ENCODE measurements at regions not wholly inside any gene's neighbourhood (a gene's known extent, or its start where the extent isn't known, plus 50 kb on each side); places are given as distances from the start of the nearest gene placed in this dataset.

GRCh38 chr4:119939071-119939995, 127.3 kb downstream of the MAD2L1 start:
- no peak overlapping the region for H2AFZ ChIP-seq (ENCODE audit: low read depth, low read length)
- no peaks in the 10 kb centered on the region for H3K79me2 ChIP-seq (replicated peaks; ENCODE audit: insufficient read depth, low read length)
- no peak overlapping the region for H3K4me2 ChIP-seq (ENCODE audit: low read length)
- no peaks in the 10 kb centered on the region for H4K20me1 ChIP-seq (ENCODE audit: insufficient read depth)
- no peaks in the 10 kb centered on the region for H3K27me3 ChIP-seq (ENCODE audit: insufficient read depth, low read depth, low read length)
- H3K27ac ChIP-seq (ENCODE audit: low read length), result peak overlapping the region; percentile 65
- no peaks in the 10 kb centered on the region for H3K36me3 ChIP-seq (ENCODE audit: insufficient read depth, low read length)
- peak overlapping the region; percentile 16 for H3K4me3 ChIP-seq (ENCODE audit: low read length)
- H3K9me2 ChIP-seq (ENCODE audit: insufficient read depth, low read length), result no peaks in the 10 kb centered on the region
- TF ChIP-seq SMC3 (conservative IDR thresholded peaks at IDR 0.05; ENCODE audit: poor library complexity) (no peak), MXI1 (conservative IDR thresholded peaks at IDR 0.05; ENCODE audit: poor library complexity, severe bottlenecking) (no peak), TAF1 (IDR thresholded peaks at IDR 0.05; ENCODE audit: low read depth) (no peak), EZH2 (IDR thresholded peaks at IDR 0.05; ENCODE audit: borderline replicate concordance, insufficient read depth, low read length, poor library complexity, severe bottlenecking) (no peak), RAD21 (conservative IDR thresholded peaks at IDR 0.05) (no peak), CTCF (IDR thresholded peaks at IDR 0.05; ENCODE audit: poor library complexity, severe bottlenecking) (no peak), POLR2AphosphoS5 (IDR thresholded peaks at IDR 0.05) (no peak), EP300 (conservative IDR thresholded peaks at IDR 0.05; ENCODE audit: poor library complexity, severe bottlenecking) (no peak), REST (IDR thresholded peaks at IDR 0.05; ENCODE audit: borderline replicate concordance) (no peak)
- H3K9me3 ChIP-seq (ENCODE audit: low read length), result no peaks in the 10 kb centered on the region
- H3K9ac ChIP-seq (ENCODE audit: low read length), result no peak overlapping the region
- H3F3A ChIP-seq (ENCODE audit: insufficient read depth, low read length, poor library complexity, severe bottlenecking), result peaks cover 4% of the 10 kb centered on the region

GRCh38 chr4:119937746-119938145, 128.9 kb downstream of the MAD2L1 start:
- no peak overlapping the region for H3K9ac ChIP-seq (ENCODE audit: low read length)
- TF ChIP-seq CTCF (IDR thresholded peaks at IDR 0.05; ENCODE audit: poor library complexity, severe bottlenecking) (no peak), POLR2AphosphoS5 (IDR thresholded peaks at IDR 0.05) (peak; percentile 19)
- no peaks in the 10 kb centered on the region for H3K9me2 ChIP-seq (ENCODE audit: insufficient read depth, low read length)
- H3K4me2 ChIP-seq (ENCODE audit: low read length), result peak overlapping the region; percentile 1
- H3K4me3 ChIP-seq (ENCODE audit: low read length), result peak overlapping the region; percentile 41
- peak overlapping the region; percentile 65 for H3K27ac ChIP-seq (ENCODE audit: low read length)
- H3K27me3 ChIP-seq (ENCODE audit: insufficient read depth, low read depth, low read length), result no peaks in the 10 kb centered on the region
- H2AFZ ChIP-seq (ENCODE audit: low read depth, low read length), result no peak overlapping the region
- no peaks in the 10 kb centered on the region for H3K9me3 ChIP-seq (ENCODE audit: low read length)
- peaks cover 4% of the 10 kb centered on the region for H3F3A ChIP-seq (ENCODE audit: insufficient read depth, low read length, poor library complexity, severe bottlenecking)
- H3K36me3 ChIP-seq (ENCODE audit: insufficient read depth, low read length), result no peaks in the 10 kb centered on the region
- no peaks in the 10 kb centered on the region for H3K79me2 ChIP-seq (replicated peaks; ENCODE audit: insufficient read depth, low read length)
- H4K20me1 ChIP-seq (ENCODE audit: insufficient read depth), result no peaks in the 10 kb centered on the region

All from neural cell (in vitro differentiated cells).